HG03457 (cell line): ENCODE measurements at regions not wholly inside any gene's neighbourhood (a gene's known extent, or its start where the extent isn't known, plus 50 kb on each side); places are given as distances from the start of the nearest gene placed in this dataset.

Experiments used
- ATAC-seq: cut with Tn5 transposase; IDR thresholded peaks from one replicate; pipeline ENCODE4 v1.9.1; 2021; ENCODE audit warnings: moderate number of reproducible peaks; ENCODE audit not compliant: unreplicated experiment

DNA sequence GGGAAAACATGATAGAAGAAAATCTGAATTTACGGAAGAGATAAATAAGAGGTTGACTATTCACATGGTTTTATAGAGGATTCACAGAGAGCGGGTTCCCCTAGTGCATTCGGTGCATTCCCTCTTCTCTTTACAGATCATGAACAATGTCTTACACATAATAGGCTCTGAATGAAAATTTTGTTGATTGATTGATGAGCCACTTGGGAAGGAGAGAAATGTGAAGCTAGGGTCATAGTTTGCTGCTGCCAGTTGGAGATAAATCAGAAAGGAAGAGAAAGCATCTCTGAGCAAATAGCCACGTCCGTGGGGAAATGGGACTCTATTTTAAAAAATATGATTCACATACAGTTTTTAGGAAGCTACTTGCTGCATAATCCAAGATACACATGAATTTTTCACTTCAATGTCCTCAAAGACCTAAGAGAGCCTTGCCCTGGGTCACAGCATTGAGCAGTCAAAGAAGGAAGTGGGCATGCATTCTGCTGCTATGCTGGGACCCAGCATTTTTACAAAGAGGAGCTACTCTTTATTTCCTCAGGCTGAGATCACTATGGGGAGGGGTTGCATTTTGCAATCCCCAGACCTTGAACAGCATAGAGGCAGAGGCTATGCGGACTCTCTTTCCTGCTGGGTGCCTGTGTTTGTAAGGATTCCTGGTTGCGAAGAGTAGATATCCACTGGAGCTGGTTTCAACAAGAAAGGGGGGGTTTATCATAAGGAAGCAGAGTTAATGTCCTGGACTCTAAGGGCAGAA is 395.3 kb downstream of the TSN start:
- no peak for ATAC-seq

DNA sequence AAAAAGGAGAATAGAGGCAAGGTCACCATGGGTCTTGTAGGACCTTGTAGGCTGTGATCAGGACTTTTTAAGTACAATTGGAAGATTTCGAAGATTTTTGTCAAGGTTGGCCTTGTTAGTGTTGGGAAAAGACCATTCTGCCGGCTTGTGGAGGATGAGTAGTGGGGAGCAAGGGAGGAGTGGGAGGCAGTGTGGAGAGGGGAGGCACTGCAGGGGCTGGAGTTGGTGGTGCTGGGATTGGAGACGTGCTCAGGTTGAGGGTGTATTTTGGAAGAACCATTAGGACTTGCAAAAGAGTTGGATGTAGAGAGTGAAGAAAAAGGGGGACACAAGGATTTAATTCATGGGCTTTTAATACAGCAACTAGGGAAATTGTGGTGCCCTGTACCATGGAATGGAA is 397.1 kb downstream of the TSN start:
- ATAC-seq = no peak

DNA sequence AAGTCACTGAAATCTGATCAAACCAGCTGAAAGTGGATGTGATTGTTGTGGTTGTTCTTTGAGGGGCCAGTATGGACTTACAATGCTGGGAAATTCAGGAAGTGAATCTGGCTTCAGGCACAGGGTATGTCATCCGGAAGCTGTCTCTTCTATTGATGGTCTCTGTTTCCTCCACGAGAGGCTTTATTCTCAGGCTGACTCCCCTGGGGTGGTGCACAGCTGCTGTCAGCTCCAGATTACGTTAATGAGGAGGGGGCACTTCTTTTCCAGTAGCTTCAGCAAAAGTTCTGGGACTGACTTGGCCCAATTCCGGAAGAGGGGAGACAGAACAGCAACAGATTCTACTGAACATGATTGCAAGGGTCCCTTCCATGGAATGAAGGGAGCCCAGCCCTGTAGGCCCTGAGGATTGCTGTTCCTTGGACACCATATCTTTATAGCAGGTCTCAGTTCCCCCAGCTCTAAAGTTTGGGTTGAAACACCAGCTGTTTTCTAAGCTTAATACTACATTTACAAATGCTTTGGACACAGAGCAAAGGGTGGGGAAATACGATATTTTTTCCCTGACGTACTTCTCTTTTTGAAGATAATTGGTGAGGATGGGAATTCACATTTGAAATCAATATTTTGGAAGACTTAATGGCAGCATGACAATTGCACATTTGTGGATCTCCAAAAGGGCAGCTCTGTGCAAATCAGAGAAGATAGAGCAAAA is 400.9 kb downstream of the TSN start:
- ATAC-seq = no peak

GRCh38 chr2:122157158-122157557 is 401.7 kb downstream of the TSN start:
- ATAC-seq = no peak

GRCh38 chr2:122163617-122164016 is 408.2 kb downstream of the TSN start:
- no peak for ATAC-seq

GRCh38 chr2:122164964-122165363 is 409.5 kb downstream of the TSN start:
- ATAC-seq = no peak

DNA sequence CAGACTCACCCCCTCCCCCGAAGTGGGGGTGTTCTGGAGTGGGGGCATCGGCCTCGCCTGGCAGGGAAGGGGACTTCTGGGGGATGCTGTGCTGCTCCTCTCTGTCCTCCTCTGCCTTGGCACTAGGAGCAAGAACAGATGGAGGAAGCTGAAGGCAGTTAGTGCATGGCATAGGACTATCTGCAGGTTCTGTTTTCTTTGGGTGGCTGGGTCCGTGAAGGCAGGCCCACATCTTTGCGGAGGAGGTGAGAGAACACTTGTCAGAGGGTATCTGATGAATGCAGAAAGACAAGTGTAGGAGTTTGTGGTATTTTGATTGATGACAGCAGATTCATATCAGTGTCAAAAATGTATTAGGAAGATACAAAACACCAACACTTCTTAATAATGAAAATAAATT is 411.4 kb downstream of the TSN start:
- no peak for ATAC-seq

DNA sequence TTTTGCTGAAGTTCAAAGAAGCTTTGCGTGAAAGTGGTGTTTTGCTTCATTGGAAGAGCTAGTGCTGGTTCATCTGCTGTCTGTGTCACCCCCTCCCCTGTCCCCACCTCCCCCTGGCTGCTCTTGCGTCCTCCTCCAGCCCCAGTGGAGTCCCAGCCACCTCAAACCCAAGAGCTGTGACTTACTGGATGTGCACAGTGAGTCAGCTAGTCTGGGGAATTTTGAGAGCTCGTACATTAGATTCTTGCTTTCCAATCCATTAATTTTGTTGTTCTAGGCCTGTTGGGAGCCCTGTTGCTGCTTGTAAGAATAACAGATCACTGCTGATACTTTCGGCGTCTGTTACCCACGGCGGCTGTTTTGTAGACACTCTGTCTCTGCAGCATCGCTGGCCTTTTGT is 412.1 kb downstream of the TSN start:
- ATAC-seq = no peak

- no peak for ATAC-seq
These were observed 413.3 kb downstream of the TSN start for GRCh38 chr2:122168799-122169198.

DNA sequence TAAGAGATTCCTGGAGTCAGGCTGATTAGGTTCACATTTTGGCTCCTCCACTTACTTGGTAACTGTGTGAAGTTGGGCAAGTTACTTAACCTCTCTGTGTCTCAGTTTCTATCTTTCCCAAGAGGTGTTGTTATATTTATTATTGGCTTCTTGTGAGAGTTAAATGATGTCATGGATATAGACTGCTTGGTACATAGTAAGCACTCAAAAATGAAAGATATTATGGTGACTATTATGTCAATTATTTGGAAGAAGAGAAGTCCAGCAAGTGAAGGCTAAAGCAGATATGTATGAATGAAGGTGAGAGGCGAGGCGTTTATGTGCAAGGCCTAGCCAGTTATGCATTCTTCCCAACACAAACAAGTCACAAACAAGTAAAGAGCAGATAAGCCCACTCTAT is 417.4 kb downstream of the TSN start:
- ATAC-seq = no peak

DNA sequence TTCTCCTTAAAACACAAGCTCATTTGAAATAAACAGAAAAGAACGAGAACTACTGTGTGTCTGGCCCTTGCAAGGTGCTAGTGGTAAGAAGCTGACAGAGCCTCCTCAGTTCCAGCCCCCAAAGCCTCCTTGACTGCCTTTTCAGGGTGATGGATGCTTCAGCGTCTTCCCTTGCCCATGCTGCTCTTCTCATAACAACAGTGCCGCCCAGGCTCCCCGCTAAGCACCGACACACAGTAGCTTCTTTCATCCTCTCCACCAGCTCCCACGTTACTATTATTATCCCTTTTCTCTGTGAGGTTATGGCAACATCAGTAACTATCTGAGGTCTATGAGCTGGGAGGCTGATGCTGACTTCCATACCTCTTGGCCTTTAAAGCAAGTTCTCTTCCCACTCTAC is 418.6 kb downstream of the TSN start:
- ATAC-seq = no peak

GRCh38 chr2:122179492-122180165 is 424.2 kb downstream of the TSN start:
- no peak for ATAC-seq

- ATAC-seq = no peak
These were observed 425.5 kb downstream of the TSN start for GRCh38 chr2:122180972-122181371.

DNA sequence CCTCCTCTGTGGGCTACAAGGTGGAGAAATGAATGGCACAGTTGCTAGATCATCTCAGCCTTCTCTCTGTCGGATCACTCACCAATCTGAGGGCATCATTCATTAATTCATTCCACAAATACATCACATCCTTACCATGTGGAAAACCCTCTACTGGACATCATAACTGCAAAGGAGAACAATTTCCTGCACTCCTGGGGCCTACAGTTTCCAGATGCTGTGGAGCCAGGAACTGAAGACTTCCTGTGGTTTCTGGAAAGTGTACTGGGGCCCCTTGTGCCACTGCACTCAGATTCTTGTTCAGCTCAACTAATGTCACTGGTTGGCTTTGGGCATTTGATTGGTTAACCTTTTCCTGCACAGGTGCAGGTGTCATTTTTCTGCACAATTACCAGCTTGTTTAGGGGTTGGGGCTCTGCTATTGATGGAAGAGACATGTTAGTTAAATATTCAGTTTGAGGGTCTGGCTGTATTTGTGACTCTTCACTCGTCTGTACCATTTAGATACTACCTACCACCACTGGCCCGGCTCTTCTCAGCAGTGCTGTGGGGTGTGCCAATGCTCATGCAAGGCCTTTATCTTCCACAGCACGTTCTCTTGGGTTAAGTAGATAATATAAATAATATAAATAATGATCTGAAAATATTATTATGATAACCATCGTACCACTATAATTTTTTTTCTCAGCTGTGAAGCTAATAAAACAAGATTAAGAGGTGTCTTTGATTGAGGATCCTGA is 427.3 kb downstream of the TSN start:
- ATAC-seq = no peak

GRCh38 chr2:122183890-122184289 is 428.4 kb downstream of the TSN start:
- no peak for ATAC-seq

DNA sequence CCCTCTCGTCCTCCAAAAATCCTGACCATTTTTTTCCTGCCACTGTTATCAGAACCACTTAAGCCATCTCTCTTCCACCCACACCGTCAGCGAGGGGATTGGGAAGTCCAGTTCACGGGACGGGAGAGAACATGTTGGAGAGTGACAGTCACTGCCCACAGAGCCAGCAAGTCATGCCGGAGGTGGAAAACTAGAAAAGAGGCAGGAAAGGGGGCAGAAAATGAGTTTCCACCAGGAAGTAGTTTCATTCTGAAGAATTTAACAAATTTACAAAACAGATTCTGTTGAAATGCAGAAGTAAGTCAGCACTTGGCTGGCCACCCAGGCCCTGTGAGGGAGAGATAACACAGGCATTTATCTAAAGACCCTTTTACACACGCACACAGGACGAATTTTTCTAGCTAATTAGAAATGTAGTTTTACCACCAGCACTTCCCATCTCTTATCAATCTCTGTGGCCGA is 431.3 kb downstream of the TSN start:
- no peak for ATAC-seq

DNA sequence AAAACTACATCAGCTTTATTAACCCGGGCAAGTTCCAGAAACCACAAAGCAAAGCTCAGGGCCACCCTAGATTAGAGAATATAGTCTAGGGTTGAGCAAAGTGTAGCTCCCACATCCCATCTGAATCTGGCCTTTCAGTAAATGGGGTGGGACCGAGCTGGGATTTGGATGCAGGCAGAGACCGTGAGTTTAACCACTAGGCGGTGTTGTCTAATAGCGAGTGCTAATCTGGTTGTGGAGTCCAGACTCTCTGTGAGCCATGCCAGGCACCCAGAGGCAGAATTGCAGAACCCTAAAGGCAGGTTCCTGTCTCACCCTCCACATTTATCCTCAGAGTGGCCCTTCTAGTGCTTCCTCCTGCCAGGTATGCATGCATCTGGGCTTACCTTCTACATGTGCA is 435.9 kb downstream of the TSN start:
- ATAC-seq = peak; percentile 53

GRCh38 chr2:122193622-122194021 is 438.2 kb downstream of the TSN start:
- no peak for ATAC-seq

DNA sequence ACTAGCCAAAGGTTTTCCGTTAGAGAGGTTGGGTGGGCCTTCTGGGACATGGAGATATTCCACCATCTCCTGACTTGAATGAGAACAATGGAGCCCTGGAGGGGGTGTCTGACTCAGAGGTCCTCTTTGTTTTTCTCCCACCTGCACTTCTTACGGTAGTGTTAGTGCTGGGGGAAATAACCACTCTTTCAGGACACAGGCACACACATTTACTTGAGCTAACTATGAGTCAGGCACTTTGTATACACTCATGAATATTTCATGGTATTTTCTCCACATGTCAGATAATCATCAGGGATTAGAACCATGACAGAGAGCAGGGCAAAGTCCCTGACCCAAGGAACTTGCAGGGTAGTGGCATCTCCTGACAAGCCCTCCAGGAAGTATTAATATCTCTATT is 439.1 kb downstream of the TSN start:
- ATAC-seq = no peak

DNA sequence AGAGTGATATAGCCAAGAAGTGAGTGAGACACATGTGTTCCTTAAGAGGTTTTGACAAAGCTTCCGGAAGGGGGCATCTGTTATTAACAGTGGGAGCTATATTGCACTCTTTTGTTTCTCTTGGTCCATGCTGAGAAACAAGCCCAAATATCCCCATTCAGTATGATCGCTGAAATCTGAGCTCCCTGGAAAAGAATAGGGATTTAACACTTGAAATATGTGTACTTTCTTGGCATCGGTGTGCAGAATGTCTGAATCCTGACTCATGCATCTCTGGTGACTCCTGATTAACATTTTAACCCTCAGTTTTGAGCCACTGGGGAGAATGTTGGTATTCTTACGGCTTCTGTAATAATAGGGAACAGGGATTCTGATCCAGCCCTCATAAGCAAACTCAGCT is 448.1 kb downstream of the TSN start:
- no peak for ATAC-seq

DNA sequence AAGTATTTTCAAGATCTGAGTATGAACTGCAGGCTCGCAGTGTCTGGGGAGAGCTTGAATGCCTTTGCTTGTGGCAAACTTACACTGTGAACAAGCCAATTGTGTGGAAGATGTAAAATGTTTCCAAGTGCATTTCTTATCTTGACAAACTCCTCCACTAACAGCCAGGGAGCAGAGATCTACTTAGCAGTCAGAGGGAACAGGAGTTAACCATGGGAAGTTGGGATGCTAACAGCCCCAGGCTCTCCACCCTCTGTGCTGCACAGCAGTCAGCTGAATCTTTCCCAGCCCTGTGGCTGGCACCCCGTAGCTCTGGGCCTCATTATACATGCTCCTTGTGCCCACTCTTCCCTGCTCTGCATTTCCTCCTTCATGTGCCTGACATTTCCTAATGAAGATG is 450.2 kb downstream of the TSN start:
- ATAC-seq = no peak
